ENCODE measurements at regions not wholly inside any gene's neighbourhood (a gene's known extent, or its start where the extent isn't known, plus 50 kb on each side); places are given as distances from the start of the nearest gene placed in this dataset.
"Not testable (repeated sequence)": the region's sequence is repeated elsewhere in the genome, so short reads cannot be mapped to it uniquely, and the experiment has no call there.

- H3K4me3 ChIP-seq (ENCODE audit: low read depth, low read length) = no peak overlapping the region
- DNase-seq (ENCODE audit: low read depth) = no peak
- TF ChIP-seq, protein P1, sequence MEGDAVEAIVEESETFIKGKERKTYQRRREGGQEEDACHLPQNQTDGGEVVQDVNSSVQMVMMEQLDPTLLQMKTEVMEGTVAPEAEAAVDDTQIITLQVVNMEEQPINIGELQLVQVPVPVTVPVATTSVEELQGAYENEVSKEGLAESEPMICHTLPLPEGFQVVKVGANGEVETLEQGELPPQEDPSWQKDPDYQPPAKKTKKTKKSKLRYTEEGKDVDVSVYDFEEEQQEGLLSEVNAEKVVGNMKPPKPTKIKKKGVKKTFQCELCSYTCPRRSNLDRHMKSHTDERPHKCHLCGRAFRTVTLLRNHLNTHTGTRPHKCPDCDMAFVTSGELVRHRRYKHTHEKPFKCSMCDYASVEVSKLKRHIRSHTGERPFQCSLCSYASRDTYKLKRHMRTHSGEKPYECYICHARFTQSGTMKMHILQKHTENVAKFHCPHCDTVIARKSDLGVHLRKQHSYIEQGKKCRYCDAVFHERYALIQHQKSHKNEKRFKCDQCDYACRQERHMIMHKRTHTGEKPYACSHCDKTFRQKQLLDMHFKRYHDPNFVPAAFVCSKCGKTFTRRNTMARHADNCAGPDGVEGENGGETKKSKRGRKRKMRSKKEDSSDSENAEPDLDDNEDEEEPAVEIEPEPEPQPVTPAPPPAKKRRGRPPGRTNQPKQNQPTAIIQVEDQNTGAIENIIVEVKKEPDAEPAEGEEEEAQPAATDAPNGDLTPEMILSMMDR (conservative IDR thresholded peaks at IDR 0.05; ENCODE audit: low read depth, low read length) = no peak
Measured at GRCh38 chr13:110978390-110978789, 63.5 kb upstream of the ANKRD10 start.

- no peak overlapping the region for H3K4me3 ChIP-seq (ENCODE audit: low read depth, low read length)
- no peak for DNase-seq (ENCODE audit: low read depth)
- TF ChIP-seq, protein P1 (conservative IDR thresholded peaks at IDR 0.05; ENCODE audit: low read depth, low read length) = no peak
Measured at GRCh38 chr13:110976785-110977184, 61.9 kb upstream of the ANKRD10 start.

- DNase-seq (ENCODE audit: low read depth) = no peak
- TF ChIP-seq, protein P1 (conservative IDR thresholded peaks at IDR 0.05; ENCODE audit: low read depth, low read length) = no peak
- H3K4me3 ChIP-seq (ENCODE audit: low read depth, low read length) = no peak overlapping the region
Measured at GRCh38 chr13:110973007-110973700, 58.3 kb upstream of the ANKRD10 start.

GRCh38 chr13:110971486-110971885, 56.6 kb upstream of the ANKRD10 start:
- DNase-seq (ENCODE audit: low read depth) = no peak
- H3K4me3 ChIP-seq (ENCODE audit: low read depth, low read length) = no peak overlapping the region
- TF ChIP-seq, protein P1 (conservative IDR thresholded peaks at IDR 0.05; ENCODE audit: low read depth, low read length) = no peak

GRCh38 chr13:110967156-110967855, 52.4 kb upstream of the ANKRD10 start:
- H3K4me3 ChIP-seq (ENCODE audit: low read depth, low read length) = not testable (repeated sequence)

DNA sequence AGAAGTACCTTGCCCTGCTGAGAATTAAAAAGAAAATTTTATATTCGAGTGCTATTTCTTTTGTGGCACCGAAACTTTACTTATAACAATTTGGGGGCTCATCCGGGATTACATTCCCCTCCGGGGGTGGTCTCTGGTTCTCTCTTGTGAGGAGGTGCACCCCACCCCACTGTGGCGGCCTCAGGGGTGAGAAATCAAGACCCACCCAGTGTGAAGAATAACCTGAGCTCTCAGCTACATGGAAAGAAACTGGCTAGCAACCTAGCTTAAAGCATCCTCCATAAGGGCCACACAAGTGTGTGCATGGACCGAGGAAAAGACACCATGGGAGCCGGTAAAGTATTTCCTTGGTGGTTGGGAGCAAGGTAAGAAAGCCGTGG, 50.9 kb upstream of the ANKRD10 start:
- H3K4me3 ChIP-seq (ENCODE audit: low read depth, low read length) = no peak overlapping the region
- no peak for DNase-seq (ENCODE audit: low read depth)
- TF ChIP-seq, protein P1 (conservative IDR thresholded peaks at IDR 0.05; ENCODE audit: low read depth, low read length) = no peak

More at GRCh38 chr13:110967156-110967855, 52.4 kb upstream of the ANKRD10 start:
- not testable (repeated sequence) for DNase-seq (ENCODE audit: low read depth)

DNA sequence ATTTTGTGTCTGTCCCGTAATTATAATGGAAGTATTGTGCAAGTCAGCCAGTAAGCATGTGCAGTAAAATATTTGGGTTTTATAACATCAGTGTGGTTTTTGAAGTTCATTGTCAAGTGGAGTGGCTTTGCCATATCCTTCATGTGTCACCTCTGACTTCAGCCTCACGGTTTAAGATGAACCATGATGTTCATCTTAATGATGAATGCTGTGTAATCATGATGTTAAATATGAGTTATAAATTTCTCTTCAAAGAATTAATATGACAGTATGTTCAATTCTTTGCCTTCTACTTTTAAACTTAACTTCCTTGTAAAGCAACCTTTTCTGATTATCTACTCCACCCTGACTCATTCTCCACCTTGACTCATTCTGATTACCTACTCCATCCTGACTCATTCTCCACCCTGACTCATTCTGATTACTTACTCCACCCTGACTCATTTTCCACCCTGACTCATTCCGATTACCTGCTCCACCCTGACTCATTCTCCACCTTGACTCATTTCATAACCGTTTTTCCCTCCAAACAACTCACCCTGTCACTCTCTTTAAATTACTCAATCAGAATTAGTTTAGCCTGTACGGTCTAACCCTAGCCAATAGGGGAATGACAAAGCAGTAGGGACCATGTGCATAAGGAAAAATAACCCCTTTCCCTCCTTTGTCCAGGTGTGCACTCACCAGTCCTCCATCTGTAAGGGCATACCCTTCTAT, 50.3 kb upstream of the ANKRD10 start:
- TF ChIP-seq, protein P1 (conservative IDR thresholded peaks at IDR 0.05; ENCODE audit: low read depth, low read length) = no peak

More for the DNA sequence above, 50.3 kb upstream of the ANKRD10 start:
- peak; percentile 80 for DNase-seq (ENCODE audit: low read depth)
- H3K4me3 ChIP-seq (ENCODE audit: low read depth, low read length) = no peak overlapping the region

All from epithelial cell of proximal tubule (primary cell).